Right forelimb (tissue), 1 donor: ENCODE measurements at regions not wholly inside any gene's neighbourhood (a gene's known extent, or its start where the extent isn't known, plus 50 kb on each side); places are given as distances from the start of the nearest gene placed in this dataset.

Experiments
- DNase-seq: peaks from one replicate; pipeline ENCODE4 v3.0.0-alpha.2; 2018

GRCh38 chr1:209504571-209504970 lies 78.9 kb upstream of the CAMK1G start:
- DNase-seq = no peak

GRCh38 chr1:209505044-209505443 lies 78.5 kb upstream of the CAMK1G start:
- no peak for DNase-seq

GRCh38 chr1:209506101-209506500 lies 77.4 kb upstream of the CAMK1G start:
- DNase-seq = no peak

GRCh38 chr1:209509039-209509438 lies 74.5 kb upstream of the CAMK1G start:
- no peak for DNase-seq

GRCh38 chr1:209510063-209510462 lies 73.5 kb upstream of the CAMK1G start:
- no peak for DNase-seq

GRCh38 chr1:209511169-209511568 lies 72.3 kb upstream of the CAMK1G start:
- no peak for DNase-seq

- DNase-seq = no peak
Observed at GRCh38 chr1:209512821-209513220, 70.7 kb upstream of the CAMK1G start.

- no peak for DNase-seq
Observed at GRCh38 chr1:209513226-209513625, 70.3 kb upstream of the CAMK1G start.

- no peak for DNase-seq
Observed at GRCh38 chr1:209516771-209517680, 66.5 kb upstream of the CAMK1G start.

GRCh38 chr1:209517681-209518050 lies 65.8 kb upstream of the CAMK1G start:
- DNase-seq = no peak

- DNase-seq = no peak
Observed at GRCh38 chr1:209519786-209520185, 63.7 kb upstream of the CAMK1G start.

GRCh38 chr1:209522826-209523225 lies 60.7 kb upstream of the CAMK1G start:
- no peak for DNase-seq

- no peak for DNase-seq
Observed at GRCh38 chr1:209526137-209526536, 57.4 kb upstream of the CAMK1G start.

- no peak for DNase-seq
Observed at GRCh38 chr1:209527372-209527771, 56.1 kb upstream of the CAMK1G start.

- DNase-seq = no peak
Observed at GRCh38 chr1:209527993-209528717, 55.4 kb upstream of the CAMK1G start.

- no peak for DNase-seq
Observed at GRCh38 chr1:209529233-209529632, 54.3 kb upstream of the CAMK1G start.

- DNase-seq = no peak
Observed at GRCh38 chr1:209531006-209531405, 52.5 kb upstream of the CAMK1G start.

GRCh38 chr1:209531549-209531948 lies 52.0 kb upstream of the CAMK1G start:
- no peak for DNase-seq
